Activated naive CD4-positive, alpha-beta T cell treated with anti-CD3 and anti-CD28 coated beads, Interleukin-2, amount 10 ng/mL, durations not matched to agents 7 days and 5 days (primary cell): ENCODE measurements at regions not wholly inside any gene's neighbourhood (a gene's known extent, or its start where the extent isn't known, plus 50 kb on each side); places are given as distances from the start of the nearest gene placed in this dataset.

ENCODE experiments used
- CTCF ChIA-PET: fragments of 350-600 bp; sonication (Branson Sonifier 250); formaldehyde crosslinking; loops from one replicate; lab custom pipeline; 2021; ENCODE audit warnings: antibody characterized with exemption; lab: Charles Lee
- DNase-seq: peaks from one replicate; pipeline ENCODE4 v3.0.0-alpha.2; 2020
- H3K27ac Mint-ChIP-seq: one replicate; pipeline ENCODE4 v1.8.0; 2021; ENCODE audit warnings: mild to moderate bottlenecking, moderate library complexity, mixed read lengths
- H3K27me3 Mint-ChIP-seq: one replicate; pipeline ENCODE4 v1.8.0; 2021; ENCODE audit warnings: mild to moderate bottlenecking, mixed read lengths
- H3K36me3 Mint-ChIP-seq: one replicate; pipeline ENCODE4 v1.8.0; 2021; ENCODE audit warnings: mixed read lengths
- H3K4me1 Mint-ChIP-seq: one replicate; pipeline ENCODE4 v1.8.0; 2021; ENCODE audit warnings: mixed read lengths
- H3K4me3 Mint-ChIP-seq: one replicate; pipeline ENCODE4 v1.8.0; 2021; ENCODE audit warnings: mild to moderate bottlenecking, moderate library complexity, mixed read lengths
- H3K9me3 Mint-ChIP-seq: one replicate; pipeline ENCODE4 v1.8.0; 2021; ENCODE audit warnings: mixed read lengths

DNA sequence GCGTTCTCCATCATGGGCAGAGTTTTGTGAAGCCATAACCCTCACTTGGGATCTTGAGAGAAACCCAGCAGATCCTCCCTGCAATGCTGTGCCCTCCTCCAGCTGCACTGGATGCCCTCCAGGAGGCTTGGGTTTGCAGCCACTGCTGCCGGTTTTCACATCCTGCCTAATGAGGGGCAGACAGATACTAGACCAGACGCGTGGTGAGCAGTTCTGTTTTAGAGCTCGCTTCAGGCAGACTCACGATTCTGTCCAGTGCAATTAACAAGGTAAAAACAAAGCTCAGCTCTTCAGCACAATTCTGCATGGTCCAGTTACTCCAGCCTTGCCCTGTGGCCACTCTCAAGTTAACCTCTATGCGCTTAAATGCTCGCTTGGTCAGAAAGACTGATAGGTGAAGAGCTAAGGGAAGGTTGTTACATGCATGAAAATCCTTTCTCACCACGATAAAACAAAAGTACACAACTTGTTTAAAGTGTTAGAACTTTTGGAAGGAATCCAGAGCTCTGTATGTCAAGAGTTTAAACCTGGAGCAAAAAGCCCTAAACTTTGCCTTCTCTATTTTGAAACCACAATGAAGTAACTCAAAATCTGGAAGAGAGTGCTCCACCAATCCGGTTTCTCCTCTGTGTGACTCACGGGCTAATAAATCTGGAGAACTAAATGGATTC is 292.3 kb upstream of the FAT3 start:
- Mint-ChIP-seq H3K36me3 (no peaks in the 10 kb centered on the region), H3K27me3 (no peaks in the 10 kb centered on the region), H3K4me3 (no peak overlapping the region), H3K9me3 (peaks cover 3% of the 10 kb centered on the region), H3K27ac (no peak overlapping the region), H3K4me1 (no peaks in the 10 kb centered on the region)
- no peak for DNase-seq
- CTCF ChIA-PET, result no interaction called here

DNA sequence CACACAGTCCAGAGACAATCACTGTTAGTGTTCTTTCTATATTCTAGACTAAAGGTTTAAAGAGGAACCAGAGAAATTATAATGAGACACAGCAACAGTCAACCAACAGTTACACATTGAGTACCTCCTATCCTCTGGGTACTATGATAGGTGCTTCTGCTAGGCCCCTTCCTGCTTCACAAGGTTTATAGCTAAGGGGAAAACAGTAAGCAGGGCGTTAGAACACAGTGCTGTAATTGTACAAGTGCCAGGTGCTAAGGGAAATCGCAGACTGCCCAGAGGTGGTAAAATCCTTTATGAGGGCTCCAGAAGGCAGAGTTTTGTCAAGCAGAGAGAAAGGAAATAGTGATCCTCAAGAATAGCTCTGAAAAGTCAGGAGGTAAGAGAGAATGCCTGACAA is 297.2 kb upstream of the FAT3 start:
- no peak overlapping the region for H3K27ac Mint-ChIP-seq
- no peaks in the 10 kb centered on the region for H3K27me3 Mint-ChIP-seq
- DNase-seq, result no peak
- H3K9me3 Mint-ChIP-seq, result peaks cover 6% of the 10 kb centered on the region
- CTCF ChIA-PET, result no interaction called here
- no peaks in the 10 kb centered on the region for H3K4me1 Mint-ChIP-seq
- H3K36me3 Mint-ChIP-seq, result no peaks in the 10 kb centered on the region
- no peak overlapping the region for H3K4me3 Mint-ChIP-seq

DNA sequence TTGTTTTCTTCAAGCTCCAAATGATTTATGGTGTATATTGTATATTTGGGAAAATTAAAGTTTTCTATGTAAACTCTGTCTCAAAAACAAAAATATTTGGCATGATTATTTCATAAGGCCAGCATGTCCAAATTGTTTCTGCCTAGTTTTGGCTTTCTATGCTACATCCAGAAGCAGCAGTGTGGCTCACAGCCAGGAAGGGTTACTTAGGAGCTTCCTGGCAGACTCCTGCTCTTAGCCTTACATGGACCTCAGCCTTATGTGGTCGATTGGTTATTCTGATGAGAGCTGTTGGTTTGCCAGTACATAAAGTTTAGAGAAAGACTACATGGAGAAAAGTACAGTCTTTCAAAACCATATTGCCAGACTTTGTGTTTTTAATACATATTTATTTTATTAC is 297.7 kb upstream of the FAT3 start:
- no peaks in the 10 kb centered on the region for H3K27me3 Mint-ChIP-seq
- peaks cover 6% of the 10 kb centered on the region for H3K9me3 Mint-ChIP-seq
- no peak overlapping the region for H3K4me3 Mint-ChIP-seq
- DNase-seq, result no peak
- H3K27ac Mint-ChIP-seq, result no peak overlapping the region
- no peaks in the 10 kb centered on the region for H3K4me1 Mint-ChIP-seq
- CTCF ChIA-PET, result no interaction called here
- no peaks in the 10 kb centered on the region for H3K36me3 Mint-ChIP-seq

DNA sequence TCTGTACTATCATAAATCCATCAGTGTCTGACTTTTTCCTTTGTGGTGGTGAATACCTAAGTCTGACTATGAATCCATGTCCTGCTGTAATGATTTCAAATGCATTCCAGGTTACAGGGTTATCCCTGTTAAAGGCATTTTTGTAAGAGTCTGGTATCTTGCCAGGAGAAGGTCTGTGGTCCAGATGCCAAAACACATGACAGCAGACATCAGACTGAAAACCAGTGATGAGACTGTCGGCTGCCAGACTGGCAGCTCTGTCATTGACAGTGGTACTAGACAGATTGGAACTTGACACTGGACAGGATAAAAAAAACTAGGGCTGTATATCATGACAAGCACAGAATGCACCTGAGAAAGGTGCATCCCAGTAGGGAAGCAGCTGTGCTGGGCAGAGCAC is 301.8 kb upstream of the FAT3 start:
- Mint-ChIP-seq H3K27me3 (no peaks in the 10 kb centered on the region), H3K4me1 (no peaks in the 10 kb centered on the region), H3K4me3 (no peak overlapping the region), H3K27ac (no peak overlapping the region), H3K9me3 (peaks cover 10% of the 10 kb centered on the region), H3K36me3 (no peaks in the 10 kb centered on the region)
- no peak for DNase-seq
- CTCF ChIA-PET, result no interaction called here

DNA sequence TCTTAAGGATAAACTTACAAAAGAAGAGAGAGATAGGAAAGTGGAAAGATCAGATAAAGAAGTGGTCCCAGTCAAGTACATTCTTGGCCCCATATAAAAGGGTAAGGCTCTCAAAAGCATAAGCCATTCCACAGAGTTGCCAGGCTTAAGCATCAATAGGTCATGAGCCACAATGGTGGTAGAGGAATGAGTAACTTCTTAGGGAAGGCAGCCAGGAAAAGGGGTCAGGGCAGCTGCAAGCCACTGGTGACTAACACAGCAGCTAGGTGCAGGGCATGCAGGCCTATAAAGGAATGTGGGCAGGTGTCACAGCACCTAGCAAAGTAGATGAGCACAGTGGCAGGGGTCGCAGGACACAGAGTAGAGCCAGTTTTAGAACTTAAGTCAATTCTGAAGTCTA is 302.6 kb upstream of the FAT3 start:
- H3K4me3 Mint-ChIP-seq, result no peak overlapping the region
- CTCF ChIA-PET, result no interaction called here
- no peaks in the 10 kb centered on the region for H3K27me3 Mint-ChIP-seq
- no peaks in the 10 kb centered on the region for H3K36me3 Mint-ChIP-seq
- no peak for DNase-seq
- no peak overlapping the region for H3K27ac Mint-ChIP-seq
- H3K4me1 Mint-ChIP-seq, result no peaks in the 10 kb centered on the region
- H3K9me3 Mint-ChIP-seq, result peaks cover 10% of the 10 kb centered on the region

DNA sequence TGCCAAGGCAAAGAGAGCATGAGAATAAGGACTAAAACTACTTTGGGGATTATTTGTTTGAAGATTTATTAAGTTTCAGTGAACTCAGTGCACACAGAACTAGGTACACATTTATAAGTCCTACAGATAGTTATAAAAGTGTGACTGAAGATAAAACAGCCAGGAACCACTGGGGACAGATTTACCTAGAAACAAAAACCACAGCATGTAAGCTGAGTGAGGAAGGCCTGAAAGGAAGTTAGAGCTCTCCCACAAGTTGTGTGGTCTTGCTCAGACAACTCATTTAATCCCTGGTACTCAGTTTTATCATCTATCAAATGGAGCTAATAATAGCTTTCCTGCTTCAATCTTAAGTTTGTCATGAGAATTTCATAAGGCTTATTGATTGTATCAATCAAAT is 311.2 kb upstream of the FAT3 start:
- H3K4me1 Mint-ChIP-seq, result no peaks in the 10 kb centered on the region
- CTCF ChIA-PET, result no interaction called here
- H3K36me3 Mint-ChIP-seq, result no peaks in the 10 kb centered on the region
- no peak for DNase-seq
- H3K27me3 Mint-ChIP-seq, result no peaks in the 10 kb centered on the region
- H3K9me3 Mint-ChIP-seq, result peaks cover 11% of the 10 kb centered on the region
- no peak overlapping the region for H3K4me3 Mint-ChIP-seq
- H3K27ac Mint-ChIP-seq, result no peak overlapping the region

DNA sequence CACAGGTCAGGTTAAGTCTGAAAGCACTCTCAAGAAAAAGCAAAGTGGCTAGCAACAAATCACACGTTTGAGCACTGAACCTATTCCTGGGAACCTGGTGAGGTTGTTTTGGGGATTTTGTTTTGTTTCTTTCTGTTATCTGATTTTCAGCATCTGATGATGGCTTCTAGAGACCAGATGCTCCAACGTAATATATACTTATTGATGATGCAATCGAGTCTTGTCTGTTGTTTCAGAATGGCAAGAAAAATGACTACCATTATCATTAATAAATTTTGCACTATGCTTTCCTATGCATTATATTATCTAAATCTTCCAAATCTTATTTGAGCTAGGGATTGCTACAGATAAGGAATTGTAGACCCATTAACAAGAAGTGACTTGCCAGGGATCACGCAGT is 312.3 kb upstream of the FAT3 start:
- DNase-seq, result no peak
- Mint-ChIP-seq H3K36me3 (no peaks in the 10 kb centered on the region), H3K27me3 (no peaks in the 10 kb centered on the region), H3K4me3 (no peak overlapping the region), H3K4me1 (no peaks in the 10 kb centered on the region), H3K9me3 (peaks cover 11% of the 10 kb centered on the region), H3K27ac (no peak overlapping the region)
- CTCF ChIA-PET, result no interaction called here

DNA sequence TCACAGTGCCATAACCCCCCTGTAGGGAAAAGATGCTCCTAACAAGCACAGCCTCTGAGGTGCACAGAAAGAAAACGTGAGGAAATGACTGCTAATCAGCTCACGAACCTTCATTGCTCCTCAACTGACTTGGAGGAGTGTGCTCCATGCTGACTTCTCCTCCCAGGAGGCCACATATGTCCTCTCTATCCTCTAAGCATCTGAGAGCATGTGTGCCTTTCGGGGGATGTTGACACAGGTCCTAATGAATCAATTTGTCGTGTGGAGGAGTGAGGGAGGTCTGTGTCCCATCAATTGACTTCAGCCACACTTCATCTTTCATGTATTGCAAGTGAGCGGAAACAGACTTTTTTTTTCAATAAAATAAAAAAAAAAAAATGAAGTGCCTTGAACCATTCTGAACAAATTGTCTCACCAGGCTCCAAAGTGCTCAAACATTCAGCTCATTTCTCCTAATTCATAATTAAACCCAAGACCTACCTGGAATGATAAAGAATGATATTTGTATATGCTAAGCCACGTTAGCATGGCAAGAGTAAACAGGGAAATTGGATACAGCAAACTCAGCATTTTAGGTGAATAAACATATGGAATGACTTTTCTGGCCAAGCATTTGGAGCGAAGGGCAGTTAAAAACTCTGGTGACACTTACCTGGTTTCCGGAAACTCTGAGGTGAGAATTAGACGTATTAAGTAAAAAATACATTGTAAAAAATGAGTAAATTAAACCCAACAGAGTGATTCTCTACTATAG is 317.6 kb upstream of the FAT3 start:
- Mint-ChIP-seq H3K9me3 (peaks cover 8% of the 10 kb centered on the region), H3K27ac (no peak overlapping the region), H3K27me3 (no peaks in the 10 kb centered on the region), H3K36me3 (no peaks in the 10 kb centered on the region), H3K4me1 (no peaks in the 10 kb centered on the region), H3K4me3 (no peak overlapping the region)
- CTCF ChIA-PET, result no interaction called here
- DNase-seq, result no peak

DNA sequence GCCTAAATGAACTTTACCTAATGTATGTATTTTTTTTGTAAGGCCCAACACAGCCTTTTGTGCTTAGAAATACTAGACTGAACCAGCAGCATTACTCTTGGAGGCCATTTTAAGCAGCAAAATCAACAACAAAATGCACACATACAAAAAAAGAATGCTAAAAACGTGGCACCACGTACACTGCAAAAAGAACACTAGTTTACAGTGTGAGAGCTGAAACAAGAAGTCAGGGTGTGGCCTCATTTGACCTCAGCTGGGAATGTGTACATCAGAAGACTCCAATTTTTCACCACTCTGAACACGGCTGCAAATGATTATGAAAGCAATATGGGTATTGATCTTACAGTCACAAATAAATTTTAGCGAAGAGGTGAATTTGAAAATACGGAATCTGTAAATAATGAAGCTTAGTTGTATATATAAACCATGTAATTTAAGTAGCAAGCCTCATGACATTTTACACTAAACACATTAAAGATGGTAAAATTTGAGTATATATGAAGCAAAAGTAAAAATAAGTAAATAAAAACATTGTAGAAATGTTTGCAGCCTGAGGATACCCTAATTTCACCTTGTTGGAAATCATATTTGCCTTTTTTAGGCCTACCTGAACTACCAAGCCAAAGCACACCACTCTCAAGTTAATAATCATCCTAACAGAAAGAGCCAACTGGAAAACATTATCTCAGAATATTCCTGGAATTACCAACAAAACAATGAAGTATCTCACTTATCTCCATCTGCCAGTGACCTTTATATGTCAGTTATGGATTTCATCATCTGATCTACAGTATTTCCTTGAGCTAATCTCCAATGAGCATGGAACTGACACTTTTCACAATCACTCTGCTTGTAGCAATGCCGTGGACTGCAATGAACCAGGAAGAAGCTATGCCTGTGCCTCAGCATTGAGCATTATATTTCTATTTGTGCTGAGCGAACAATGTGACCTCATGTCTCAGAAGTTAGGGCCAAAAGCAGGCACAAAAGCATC is 319.5 kb upstream of the FAT3 start:
- no peak overlapping the region for H3K4me3 Mint-ChIP-seq
- H3K36me3 Mint-ChIP-seq, result no peaks in the 10 kb centered on the region
- peaks cover 9% of the 10 kb centered on the region for H3K9me3 Mint-ChIP-seq
- CTCF ChIA-PET, result no interaction called here
- no peak overlapping the region for H3K27ac Mint-ChIP-seq
- no peak for DNase-seq
- no peaks in the 10 kb centered on the region for H3K4me1 Mint-ChIP-seq
- H3K27me3 Mint-ChIP-seq, result no peaks in the 10 kb centered on the region

DNA sequence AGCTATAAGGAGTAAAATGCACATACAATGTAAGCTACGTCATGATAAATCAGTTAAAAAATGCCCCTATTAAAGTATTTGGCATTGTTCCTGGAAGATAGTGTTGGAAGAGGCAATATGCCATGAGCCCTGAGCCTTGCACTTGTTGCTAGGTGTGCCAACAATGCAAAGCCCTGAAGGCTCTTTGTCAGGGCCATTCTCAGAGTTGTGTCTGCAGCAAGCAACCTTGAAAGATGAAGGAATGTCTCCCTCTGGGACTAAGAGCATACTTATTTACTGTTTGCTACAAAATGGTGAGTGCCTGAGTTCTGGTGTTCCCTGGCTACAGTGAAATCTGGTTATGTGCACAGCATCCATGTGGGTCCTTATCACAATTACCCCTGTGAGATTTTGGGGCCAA is 322.3 kb upstream of the FAT3 start:
- Mint-ChIP-seq H3K27me3 (no peaks in the 10 kb centered on the region), H3K36me3 (no peaks in the 10 kb centered on the region), H3K9me3 (peaks cover 3% of the 10 kb centered on the region), H3K4me3 (no peak overlapping the region), H3K27ac (no peak overlapping the region), H3K4me1 (no peaks in the 10 kb centered on the region)
- DNase-seq, result no peak
- CTCF ChIA-PET, result no interaction called here

DNA sequence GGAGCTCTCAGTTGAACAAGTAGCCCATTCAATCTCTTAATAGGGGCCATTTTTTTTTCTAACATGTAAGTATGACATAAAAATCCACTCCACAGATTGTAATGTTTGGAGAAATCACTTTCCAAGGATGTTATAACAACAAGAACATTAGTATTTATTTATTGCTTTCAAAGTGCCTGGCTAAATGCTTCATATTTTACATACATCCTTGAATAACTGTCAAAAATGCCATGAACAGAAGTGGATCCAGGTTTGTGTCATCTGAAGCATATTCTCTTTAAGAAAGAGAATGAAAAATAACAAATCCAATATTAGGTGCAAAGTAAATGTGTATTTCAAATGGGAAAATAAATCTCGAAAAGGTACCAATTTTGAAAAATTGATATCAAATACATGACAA is 344.0 kb upstream of the FAT3 start:
- Mint-ChIP-seq H3K9me3 (peaks cover 2% of the 10 kb centered on the region), H3K4me1 (no peaks in the 10 kb centered on the region), H3K27ac (no peak overlapping the region), H3K27me3 (no peaks in the 10 kb centered on the region), H3K36me3 (no peaks in the 10 kb centered on the region), H3K4me3 (no peak overlapping the region)
- no peak for DNase-seq
- CTCF ChIA-PET, result no interaction called here

DNA sequence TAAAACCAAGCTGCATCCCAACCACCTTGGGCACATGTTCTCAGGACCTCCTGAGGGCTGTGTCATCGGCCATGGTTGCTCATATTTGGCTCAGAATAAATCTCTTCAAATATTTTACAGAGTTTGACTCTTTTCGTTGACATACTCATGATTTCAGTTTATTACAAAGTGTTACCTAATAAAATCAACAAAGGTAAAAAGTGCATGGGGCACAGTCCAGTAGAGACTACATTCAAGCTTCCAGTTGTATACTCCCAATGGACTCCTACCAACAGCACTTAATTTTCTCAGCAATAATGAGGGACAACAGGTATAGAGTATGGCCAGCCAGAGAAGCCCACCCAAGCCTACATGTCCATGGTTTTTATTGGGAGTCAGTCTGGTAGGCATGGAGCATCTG is 347.9 kb upstream of the FAT3 start:
- Mint-ChIP-seq H3K9me3 (peaks cover 2% of the 10 kb centered on the region), H3K27ac (no peak overlapping the region), H3K4me3 (no peak overlapping the region), H3K36me3 (no peaks in the 10 kb centered on the region), H3K4me1 (no peaks in the 10 kb centered on the region), H3K27me3 (no peaks in the 10 kb centered on the region)
- CTCF ChIA-PET, result no interaction called here
- DNase-seq, result no peak

DNA sequence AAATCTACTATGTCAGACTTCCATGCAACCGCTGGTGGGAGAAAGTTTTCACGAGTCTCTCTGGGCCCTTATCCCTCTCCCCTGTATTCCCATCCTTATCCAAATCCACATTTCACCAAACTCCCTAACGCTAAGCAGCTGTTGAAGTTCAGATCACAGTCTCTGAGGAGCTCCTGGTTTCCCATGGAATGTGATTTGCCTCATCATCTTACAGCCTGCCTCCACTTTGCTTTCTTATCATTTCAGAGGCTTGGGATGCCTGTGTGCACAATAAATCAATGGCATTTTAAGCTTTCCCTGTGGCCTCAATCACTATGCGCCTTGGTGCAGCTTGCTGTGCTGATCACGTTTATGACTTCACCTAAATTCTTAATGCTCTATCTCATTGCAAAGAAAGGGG is 352.4 kb upstream of the FAT3 start:
- H3K9me3 Mint-ChIP-seq, result peaks cover 2% of the 10 kb centered on the region
- no peak overlapping the region for H3K4me3 Mint-ChIP-seq
- no peak for DNase-seq
- no peaks in the 10 kb centered on the region for H3K36me3 Mint-ChIP-seq
- CTCF ChIA-PET, result no interaction called here
- no peak overlapping the region for H3K27ac Mint-ChIP-seq
- no peaks in the 10 kb centered on the region for H3K4me1 Mint-ChIP-seq
- no peaks in the 10 kb centered on the region for H3K27me3 Mint-ChIP-seq

DNA sequence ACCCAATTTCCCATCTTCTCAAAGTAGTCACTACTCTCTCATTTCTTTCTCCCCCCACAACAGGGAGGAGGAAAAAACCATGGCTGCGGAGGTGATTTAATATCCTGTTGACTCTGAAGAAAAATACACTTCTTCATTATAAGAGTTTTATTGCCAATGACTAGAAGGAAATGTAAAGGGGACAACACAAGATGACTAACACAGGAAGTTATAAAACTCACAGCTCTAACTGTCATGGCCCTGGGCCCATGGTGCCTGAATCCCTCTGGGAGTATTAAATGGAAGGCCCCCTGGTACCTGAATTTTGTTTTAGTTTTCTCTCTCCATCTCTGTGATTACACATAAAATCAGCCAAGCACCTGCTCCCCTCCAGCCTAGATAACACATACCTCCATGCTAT is 352.8 kb upstream of the FAT3 start:
- no peak for DNase-seq
- no peak overlapping the region for H3K27ac Mint-ChIP-seq
- CTCF ChIA-PET, result no interaction called here
- H3K4me3 Mint-ChIP-seq, result no peak overlapping the region
- no peaks in the 10 kb centered on the region for H3K36me3 Mint-ChIP-seq
- no peaks in the 10 kb centered on the region for H3K4me1 Mint-ChIP-seq
- peaks cover 2% of the 10 kb centered on the region for H3K9me3 Mint-ChIP-seq
- no peaks in the 10 kb centered on the region for H3K27me3 Mint-ChIP-seq
